SIG-M5 (cell line): ENCODE measurements at regions not wholly inside any gene's neighbourhood (a gene's known extent, or its start where the extent isn't known, plus 50 kb on each side); places are given as distances from the start of the nearest gene placed in this dataset.

Experiments
- DNase-seq: peaks from one replicate; lab custom pipeline; 2025; lab: John Stamatoyannopoulos, UW

GRCh38 chr12:124445826-124446225, 121.6 kb downstream of the NCOR2 start:
- no peak for DNase-seq

GRCh38 chr12:124445121-124445718, 122.2 kb downstream of the NCOR2 start:
- no peak for DNase-seq

GRCh38 chr12:124443931-124444712, 123.3 kb downstream of the NCOR2 start:
- DNase-seq = no peak

- no peak for DNase-seq
Measured at GRCh38 chr12:124442772-124443445, 124.5 kb downstream of the NCOR2 start.

GRCh38 chr12:124442281-124442680, 125.1 kb downstream of the NCOR2 start:
- DNase-seq = no peak

GRCh38 chr12:124441443-124442194, 125.8 kb downstream of the NCOR2 start:
- DNase-seq = no peak

- no peak for DNase-seq
Measured at GRCh38 chr12:124440841-124441381, 126.5 kb downstream of the NCOR2 start.

- DNase-seq = no peak
Measured at GRCh38 chr12:124440031-124440626, 127.3 kb downstream of the NCOR2 start.

GRCh38 chr12:124438437-124439056, 128.9 kb downstream of the NCOR2 start:
- DNase-seq = no peak

- no peak for DNase-seq
Measured at GRCh38 chr12:124437617-124438436, 129.6 kb downstream of the NCOR2 start.

GRCh38 chr12:124437121-124437520, 130.3 kb downstream of the NCOR2 start:
- DNase-seq = no peak

GRCh38 chr12:124436366-124436765, 131.0 kb downstream of the NCOR2 start:
- no peak for DNase-seq

GRCh38 chr12:124435806-124436345, 131.5 kb downstream of the NCOR2 start:
- DNase-seq = no peak

- no peak for DNase-seq
Measured at GRCh38 chr12:124434951-124435805, 132.2 kb downstream of the NCOR2 start.

- DNase-seq = no peak
Measured at GRCh38 chr12:124434354-124434753, 133.1 kb downstream of the NCOR2 start.

GRCh38 chr12:124433879-124434278, 133.5 kb downstream of the NCOR2 start:
- DNase-seq = no peak

- DNase-seq = no peak
Measured at GRCh38 chr12:124433147-124433874, 134.1 kb downstream of the NCOR2 start.

- DNase-seq = no peak
Measured at GRCh38 chr12:124432376-124432775, 135.0 kb downstream of the NCOR2 start.
